GM12878 (cell line): ENCODE measurements at regions not wholly inside any gene's neighbourhood (a gene's known extent, or its start where the extent isn't known, plus 50 kb on each side); places are given as distances from the start of the nearest gene placed in this dataset.

Experiments used
- ATAC-seq: fragments of 200-7000 bp; cut with Tn5 transposase; 3 replicates; pipeline ENCODE4 v1.9.1; 2020; ENCODE audit warnings: mild to moderate bottlenecking, moderate library complexity
- BruUV-seq: library from RNA; stranded (reverse); fragments of 400-500 nt; replicated peaks from 2 replicates; lab custom pipeline; 2021; lab: Mats Ljungman, UMichigan
- CTCF ChIA-PET: fragments of 300-600 bp; sonication (Branson Sonifier 250); formaldehyde crosslinking; extraction: SDS; loops from one replicate; lab custom pipeline; 2021; ENCODE audit warnings: inconsistent platforms; lab: Yijun Ruan, JAX
- POLR2A ChIA-PET: fragments of 350-600 bp; formaldehyde crosslinking; extraction: SDS; loops from one replicate; lab custom pipeline; 2021; ENCODE audit warnings: inconsistent platforms; lab: Charles Lee
- RAD21 ChIA-PET: fragments of 300-600 bp; sonication (Branson Sonifier 250); formaldehyde crosslinking; loops from one replicate; lab custom pipeline; 2023; ENCODE audit warnings: antibody characterized with exemption; ENCODE audit not compliant: unreplicated experiment; lab: Charles Lee
- SMC1A ChIA-PET: fragments of 300-600 bp; sonication (Branson Sonifier 250); formaldehyde crosslinking; loops from one replicate; lab custom pipeline; 2023; ENCODE audit not compliant: unreplicated experiment, uncharacterized antibody; lab: Charles Lee
- DNase-seq: peaks from one replicate; pipeline ENCODE4 v3.0.0-alpha.2; 2011; ENCODE audit warnings: low read depth, low spot score
- FAIRE-seq: peaks from 3 replicates; lab custom pipeline; 2011; peaks lifted over from hg19 to GRCh38; lab: Jason Lieb, UNC
- H2AFZ ChIP-seq: 2 replicates; pipeline ENCODE4 v1.6.0; 2011; ENCODE audit warnings: low read depth, low read length, control low read depth; ENCODE audit not compliant: control insufficient read depth
- H3K27ac ChIP-seq: 2 replicates; pipeline ENCODE4 v1.5.1; 2011; ENCODE audit warnings: control low read depth; ENCODE audit not compliant: control insufficient read depth, insufficient read depth
- H3K27me3 ChIP-seq, 2 experiments: replicated peaks in 1 of 2; 2 replicates each; pipeline versions ENCODE4 v1.6.0 to v1.6.1; 2011; ENCODE audit warnings: low read length in 1 of 2; ENCODE audit not compliant: control insufficient read depth in 2 of 2, insufficient read depth in 2 of 2
- H3K36me3 ChIP-seq, 2 experiments: 2 replicates each; pipeline ENCODE4 v1.5.1; 2011; ENCODE audit warnings: low read length in 1 of 2; ENCODE audit not compliant: control insufficient read depth in 2 of 2, insufficient read depth in 2 of 2
- H3K4me1 ChIP-seq: 2 replicates; pipeline ENCODE4 v1.6.1; 2011; ENCODE audit warnings: mild to moderate bottlenecking, low read length, moderate library complexity, mixed read lengths; ENCODE audit not compliant: control insufficient read depth, insufficient read depth
- H3K4me2 ChIP-seq: 2 replicates; pipeline ENCODE4 v1.6.0; 2011; ENCODE audit warnings: control low read depth; ENCODE audit not compliant: control insufficient read depth, insufficient read depth
- H3K4me3 ChIP-seq: fragments of 200-600 bp; sonication (generic); 2 replicates; pipeline ENCODE4 v1.5.1; 2016
- H3K79me2 ChIP-seq: 2 replicates; pipeline ENCODE4 v1.6.0; 2011; ENCODE audit warnings: low read length; ENCODE audit not compliant: control insufficient read depth, insufficient read depth
- H3K9ac ChIP-seq: 2 replicates; pipeline ENCODE4 v1.8.0; 2011; ENCODE audit warnings: low read length, control low read depth, mixed read lengths; ENCODE audit not compliant: control insufficient read depth, insufficient read depth
- H3K9me3 ChIP-seq: replicated peaks from 3 replicates; pipeline ENCODE4 v1.5.1; 2011; ENCODE audit warnings: mild to moderate bottlenecking, low read length; ENCODE audit not compliant: control insufficient read depth, insufficient read depth
- H4K20me1 ChIP-seq: 2 replicates; pipeline ENCODE4 v1.6.0; 2011; ENCODE audit not compliant: control insufficient read depth, insufficient read depth
- BRCA1 ChIP-seq: IDR thresholded peaks from 2 replicates; pipeline ENCODE4 v1.6.1; 2011; ENCODE audit warnings: low read depth, low read length, improper control_type of control experiment
- FOXK2 ChIP-seq: fragments of 450-650 bp; IDR thresholded peaks from 2 replicates; pipeline ENCODE4 v1.6.1; 2017; ENCODE audit warnings: mild to moderate bottlenecking, moderate library complexity
- IRF5 ChIP-seq: fragments of 450-650 bp; IDR thresholded peaks from 2 replicates; pipeline ENCODE4 v1.6.1; 2017; ENCODE audit warnings: borderline replicate concordance
- KLF5 ChIP-seq: fragments of 450-650 bp; IDR thresholded peaks from 2 replicates; pipeline ENCODE4 v1.6.1; 2014; ENCODE audit warnings: mild to moderate bottlenecking; ENCODE audit not compliant: partially characterized antibody
- MYC ChIP-seq: IDR thresholded peaks from 2 replicates; pipeline ENCODE4 v1.6.1; 2011; ENCODE audit warnings: mild to moderate bottlenecking, low read length, moderate library complexity, inconsistent platforms; ENCODE audit not compliant: insufficient read depth, insufficient replicate concordance, insufficient read length, severe bottlenecking
- NR2C2 ChIP-seq: IDR thresholded peaks from 2 replicates; pipeline ENCODE4 v1.6.1; 2011; ENCODE audit warnings: borderline replicate concordance, low read depth; ENCODE audit not compliant: control insufficient read depth, insufficient read length
- NR2F1 ChIP-seq: fragments of 450-650 bp; conservative IDR thresholded peaks from 2 replicates; pipeline ENCODE4 v1.6.1; 2017; ENCODE audit warnings: mild to moderate bottlenecking
- PAX5 ChIP-seq: IDR thresholded peaks from 2 replicates; pipeline ENCODE4 v1.6.1; 2011; ENCODE audit warnings: low read depth, low read length, borderline replicate concordance
- POLR2A ChIP-seq: IDR thresholded peaks from 2 replicates; pipeline ENCODE4 v1.6.1; 2011; ENCODE audit warnings: low read depth, mild to moderate bottlenecking, low read length
- RCOR1 ChIP-seq: conservative IDR thresholded peaks from 2 replicates; pipeline ENCODE4 v1.6.1; 2012; ENCODE audit warnings: low read depth, low read length, improper control_type of control experiment
- ZNF687 ChIP-seq: fragments of 450-650 bp; IDR thresholded peaks from 2 replicates; pipeline ENCODE4 v1.6.1; 2017; ENCODE audit warnings: mild to moderate bottlenecking, moderate library complexity
- WGBS: methylation state at CpG from one replicate; pipeline ENCODE4 v1.1.6; 2016; ENCODE audit warnings: low lambda C conversion rate; ENCODE audit not compliant: insufficient replicate concordance, insufficient coverage; ENCODE audit errors: missing lambda C conversion rate; 5-methylcytosine and 5-hydroxymethylcytosine counted together
- in situ Hi-C: fragments of 300-500 bp; cut with MboI; formaldehyde crosslinking; loops from 9 replicates; pipeline ENCODE4 v1.14.3; 2018; ENCODE audit warnings: mixed read lengths
- intact Hi-C: fragments of 100-400 bp; cut with micrococcal nuclease; formaldehyde crosslinking; loops from one replicate; pipeline ENCODE4 v1.14.2; 2022; ENCODE audit not compliant: unreplicated experiment
- TF ChIP-seq, protein P1 (sequence below): fragments of 450-650 bp; IDR thresholded peaks from 2 replicates; pipeline ENCODE4 v1.6.1; 2017; ENCODE audit warnings: mild to moderate bottlenecking, low read depth, inconsistent platforms; ENCODE audit not compliant: poor library complexity, severe bottlenecking
- TF ChIP-seq, protein P2 (sequence below): fragments of 450-650 bp; formaldehyde crosslinking; IDR thresholded peaks from 2 replicates; pipeline ENCODE4 v1.4.0; 2020; ENCODE audit warnings: mild to moderate bottlenecking, moderate library complexity

- no peak for TF ChIP-seq NR2C2
- no peak for TF ChIP-seq POLR2A
- TF ChIP-seq PAX5, result no peak
- TF ChIP-seq BRCA1, result no peak
- TF ChIP-seq, protein P1, sequence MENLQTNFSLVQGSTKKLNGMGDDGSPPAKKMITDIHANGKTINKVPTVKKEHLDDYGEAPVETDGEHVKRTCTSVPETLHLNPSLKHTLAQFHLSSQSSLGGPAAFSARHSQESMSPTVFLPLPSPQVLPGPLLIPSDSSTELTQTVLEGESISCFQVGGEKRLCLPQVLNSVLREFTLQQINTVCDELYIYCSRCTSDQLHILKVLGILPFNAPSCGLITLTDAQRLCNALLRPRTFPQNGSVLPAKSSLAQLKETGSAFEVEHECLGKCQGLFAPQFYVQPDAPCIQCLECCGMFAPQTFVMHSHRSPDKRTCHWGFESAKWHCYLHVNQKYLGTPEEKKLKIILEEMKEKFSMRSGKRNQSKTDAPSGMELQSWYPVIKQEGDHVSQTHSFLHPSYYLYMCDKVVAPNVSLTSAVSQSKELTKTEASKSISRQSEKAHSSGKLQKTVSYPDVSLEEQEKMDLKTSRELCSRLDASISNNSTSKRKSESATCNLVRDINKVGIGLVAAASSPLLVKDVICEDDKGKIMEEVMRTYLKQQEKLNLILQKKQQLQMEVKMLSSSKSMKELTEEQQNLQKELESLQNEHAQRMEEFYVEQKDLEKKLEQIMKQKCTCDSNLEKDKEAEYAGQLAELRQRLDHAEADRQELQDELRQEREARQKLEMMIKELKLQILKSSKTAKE, result no peak
- no peak for TF ChIP-seq MYC
- TF ChIP-seq KLF5, result no peak
- no peak for TF ChIP-seq NR2F1
- TF ChIP-seq RCOR1, result no peak
Observed at GRCh38 chr13:34637636-34638035, 304.4 kb upstream of the NBEA start (continued).

DNA sequence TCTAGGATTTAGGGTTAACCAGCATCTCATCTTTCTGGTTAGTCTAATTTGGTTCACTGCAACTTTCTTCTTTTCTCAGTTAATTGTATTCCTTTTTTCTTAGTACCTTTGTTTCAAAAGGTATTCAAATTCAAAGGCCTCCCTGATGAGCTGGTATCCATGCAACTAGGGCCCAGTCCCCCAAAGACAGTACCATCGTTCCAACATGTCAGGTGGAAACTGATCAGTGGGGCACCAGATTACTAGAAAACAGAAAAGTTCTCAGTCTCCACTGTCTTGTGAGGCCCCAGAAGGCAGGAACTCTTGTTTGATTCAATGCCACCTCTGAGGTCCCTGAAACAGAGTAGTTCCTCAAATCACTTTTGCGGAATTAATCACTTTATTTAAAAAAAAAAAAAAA is 303.2 kb upstream of the NBEA start:
- H3K36me3 ChIP-seq, result no peaks in the 10 kb centered on the region
- no peaks in the 10 kb centered on the region for H3K27me3 ChIP-seq
- H3K9me3 ChIP-seq, result no peaks in the 10 kb centered on the region
- ATAC-seq (no peak), FAIRE-seq (no peak), DNase-seq (no peak)
- H4K20me1 ChIP-seq, result no peaks in the 10 kb centered on the region
- POLR2A ChIA-PET, result no interaction called here
- no TSS peak for BruUV-seq
- CTCF ChIA-PET, result no interaction called here
- SMC1A ChIA-PET, result no interaction called here
- in situ Hi-C loops (no loop called here), intact Hi-C loops (no loop called here)
- WGBS, result 36% methylated on average over 2 of the region's 2 CpGs
- no peak overlapping the region for H3K9ac ChIP-seq
- no peaks in the 10 kb centered on the region for H3K79me2 ChIP-seq
- no peak overlapping the region for H3K4me2 ChIP-seq
- no peak overlapping the region for H2AFZ ChIP-seq
- no peak overlapping the region for H3K4me3 ChIP-seq
- H3K27ac ChIP-seq, result no peak overlapping the region
- no peaks in the 10 kb centered on the region for H3K4me1 ChIP-seq
- RAD21 ChIA-PET, result no interaction called here
- TF ChIP-seq IRF5 (no peak), ZNF687 (no peak), FOXK2 (no peak)
- TF ChIP-seq, protein P2, sequence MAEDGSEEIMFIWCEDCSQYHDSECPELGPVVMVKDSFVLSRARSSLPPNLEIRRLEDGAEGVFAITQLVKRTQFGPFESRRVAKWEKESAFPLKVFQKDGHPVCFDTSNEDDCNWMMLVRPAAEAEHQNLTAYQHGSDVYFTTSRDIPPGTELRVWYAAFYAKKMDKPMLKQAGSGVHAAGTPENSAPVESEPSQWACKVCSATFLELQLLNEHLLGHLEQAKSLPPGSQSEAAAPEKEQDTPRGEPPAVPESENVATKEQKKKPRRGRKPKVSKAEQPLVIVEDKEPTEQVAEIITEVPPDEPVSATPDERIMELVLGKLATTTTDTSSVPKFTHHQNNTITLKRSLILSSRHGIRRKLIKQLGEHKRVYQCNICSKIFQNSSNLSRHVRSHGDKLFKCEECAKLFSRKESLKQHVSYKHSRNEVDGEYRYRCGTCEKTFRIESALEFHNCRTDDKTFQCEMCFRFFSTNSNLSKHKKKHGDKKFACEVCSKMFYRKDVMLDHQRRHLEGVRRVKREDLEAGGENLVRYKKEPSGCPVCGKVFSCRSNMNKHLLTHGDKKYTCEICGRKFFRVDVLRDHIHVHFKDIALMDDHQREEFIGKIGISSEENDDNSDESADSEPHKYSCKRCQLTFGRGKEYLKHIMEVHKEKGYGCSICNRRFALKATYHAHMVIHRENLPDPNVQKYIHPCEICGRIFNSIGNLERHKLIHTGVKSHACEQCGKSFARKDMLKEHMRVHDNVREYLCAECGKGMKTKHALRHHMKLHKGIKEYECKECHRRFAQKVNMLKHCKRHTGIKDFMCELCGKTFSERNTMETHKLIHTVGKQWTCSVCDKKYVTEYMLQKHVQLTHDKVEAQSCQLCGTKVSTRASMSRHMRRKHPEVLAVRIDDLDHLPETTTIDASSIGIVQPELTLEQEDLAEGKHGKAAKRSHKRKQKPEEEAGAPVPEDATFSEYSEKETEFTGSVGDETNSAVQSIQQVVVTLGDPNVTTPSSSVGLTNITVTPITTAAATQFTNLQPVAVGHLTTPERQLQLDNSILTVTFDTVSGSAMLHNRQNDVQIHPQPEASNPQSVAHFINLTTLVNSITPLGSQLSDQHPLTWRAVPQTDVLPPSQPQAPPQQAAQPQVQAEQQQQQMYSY (CRISPR knock-in tag), result no peak
